ENCODE measurements at regions not wholly inside any gene's neighbourhood (a gene's known extent, or its start where the extent isn't known, plus 50 kb on each side); places are given as distances from the start of the nearest gene placed in this dataset.
"Not testable (repeated sequence)": the region's sequence is repeated elsewhere in the genome, so short reads cannot be mapped to it uniquely, and the experiment has no call there.

DNA sequence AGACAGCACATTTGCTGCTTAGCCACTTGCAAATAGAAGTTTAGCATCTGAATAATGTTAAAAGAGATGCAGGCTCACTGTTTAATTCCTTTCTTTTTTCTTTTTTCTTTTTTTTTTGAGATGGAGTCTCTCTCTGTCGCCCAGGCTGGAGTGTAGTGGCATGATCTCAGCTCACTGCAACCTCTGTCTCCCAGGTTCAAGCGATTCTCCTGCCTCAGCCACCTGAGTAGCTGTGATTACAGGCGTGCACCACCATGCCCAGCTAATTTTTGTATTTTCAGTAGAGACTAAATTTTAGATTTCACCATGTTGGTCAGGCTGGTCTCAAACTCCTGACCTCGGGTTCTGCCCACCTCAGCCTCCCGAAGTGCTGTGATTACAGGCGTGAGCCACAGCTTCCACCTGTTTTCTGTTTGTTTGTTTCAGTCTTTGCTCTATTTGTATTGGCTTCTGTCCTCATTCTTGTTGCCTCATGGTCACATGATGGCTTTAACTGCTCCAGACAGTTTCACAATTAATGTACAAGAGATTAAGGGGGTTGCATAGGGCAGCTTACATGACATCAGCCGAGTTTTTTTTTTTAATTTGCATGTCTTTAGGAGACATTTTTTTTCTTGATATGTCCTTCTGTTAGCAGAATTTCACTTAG is 153.1 kb upstream of the PCDH9 start:
- DNase-seq = not testable (repeated sequence)

- DNase-seq = no peak
Observed at GRCh38 chr13:67377919-67378318, 147.8 kb upstream of the PCDH9 start.

- DNase-seq = no peak
Observed at GRCh38 chr13:67374391-67374790, 144.3 kb upstream of the PCDH9 start.

DNA sequence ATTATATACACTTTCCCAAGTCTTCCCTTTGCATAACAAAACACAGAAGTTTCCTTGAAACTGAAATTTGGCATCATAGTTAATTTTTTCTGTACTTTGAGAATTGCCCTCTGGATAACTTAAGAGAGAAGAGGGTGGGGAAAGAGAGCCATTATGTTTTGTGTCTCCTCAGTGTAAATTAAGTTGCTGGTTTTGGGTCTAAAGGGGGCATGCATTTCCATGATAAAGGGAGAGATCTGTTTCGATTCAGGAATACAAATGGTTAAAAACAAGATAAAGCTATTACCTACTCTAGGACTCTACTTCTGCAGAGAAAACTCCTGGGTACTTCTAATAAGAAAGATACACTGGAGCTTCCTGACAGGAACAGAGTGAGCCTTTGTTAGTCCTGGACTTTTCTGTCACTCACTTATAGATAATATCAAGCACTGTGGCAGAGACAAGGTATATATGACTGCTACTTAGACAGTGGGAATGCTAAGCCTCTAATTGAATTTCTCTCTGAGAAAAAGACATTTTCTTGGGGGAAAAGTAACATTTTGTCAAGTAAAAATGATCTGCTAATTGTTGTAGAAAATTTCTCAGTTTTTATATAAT is 142.8 kb upstream of the PCDH9 start:
- no peak for DNase-seq

- peak; percentile 93 for DNase-seq
Observed at GRCh38 chr13:67369895-67370660, 139.9 kb upstream of the PCDH9 start.

DNA sequence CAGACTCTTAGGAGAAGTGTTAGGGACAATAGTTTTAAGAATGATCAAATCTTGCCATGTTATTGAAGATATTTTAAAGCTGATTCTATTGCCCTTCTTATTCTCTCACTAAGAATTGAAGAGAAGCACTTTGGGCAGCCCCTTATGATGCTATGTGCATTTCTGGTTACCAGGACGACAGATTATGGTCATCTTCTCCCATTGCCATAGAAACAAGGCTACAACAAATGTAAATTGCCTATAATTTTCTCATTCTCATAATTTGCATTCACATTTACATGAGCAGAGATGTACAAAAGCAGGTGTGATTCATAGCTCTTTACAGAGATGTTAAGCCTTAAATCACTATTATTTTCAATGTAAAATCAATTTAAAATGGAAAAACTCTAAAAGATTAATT is 137.3 kb upstream of the PCDH9 start:
- peak; percentile 5 for DNase-seq

DNA sequence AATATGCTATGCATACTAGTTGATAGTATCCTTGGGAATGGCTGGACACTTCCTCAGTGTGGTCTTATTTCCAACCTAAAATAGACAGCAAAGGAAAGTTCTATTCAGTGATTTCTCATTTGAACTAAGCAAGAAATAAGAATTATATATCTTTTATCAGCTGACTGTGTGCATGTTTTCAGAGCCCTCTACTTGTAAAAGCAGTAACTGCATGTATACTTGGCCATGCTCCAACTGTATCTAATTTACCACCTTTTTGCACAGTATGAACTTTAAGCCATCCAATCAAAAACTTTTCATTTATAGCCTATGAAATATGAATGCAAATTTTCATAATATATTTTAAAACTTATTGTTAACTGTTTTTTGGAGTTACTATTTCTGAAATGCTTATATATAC is 136.4 kb upstream of the PCDH9 start:
- DNase-seq = peak; percentile 16

- no peak for DNase-seq
Observed at GRCh38 chr13:67355812-67356476, 125.8 kb upstream of the PCDH9 start.

- peak; percentile 28 for DNase-seq
Observed at GRCh38 chr13:67353941-67354340, 123.8 kb upstream of the PCDH9 start.

- DNase-seq = no peak
Observed at GRCh38 chr13:67353031-67353430, 122.9 kb upstream of the PCDH9 start.

DNA sequence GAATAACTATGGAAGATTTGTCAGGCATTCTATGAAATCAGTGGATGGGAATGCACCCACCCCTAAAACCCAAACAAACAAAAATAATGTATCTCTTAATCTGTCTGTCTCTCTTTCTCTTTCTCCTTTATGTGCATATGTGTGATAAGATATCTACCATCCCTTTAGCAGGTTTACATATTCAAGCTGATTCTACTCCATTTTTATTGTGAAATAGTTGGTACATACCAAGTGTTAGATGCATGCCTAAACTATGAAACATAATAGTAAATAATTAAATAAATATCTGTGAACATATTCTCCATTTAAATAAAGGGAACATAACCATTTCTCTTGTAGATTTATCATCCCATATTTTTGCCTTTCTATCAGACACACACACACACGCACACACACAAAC is 121.8 kb upstream of the PCDH9 start:
- no peak for DNase-seq

- DNase-seq = no peak
Observed at GRCh38 chr13:67351114-67351513, 121.0 kb upstream of the PCDH9 start.

DNA sequence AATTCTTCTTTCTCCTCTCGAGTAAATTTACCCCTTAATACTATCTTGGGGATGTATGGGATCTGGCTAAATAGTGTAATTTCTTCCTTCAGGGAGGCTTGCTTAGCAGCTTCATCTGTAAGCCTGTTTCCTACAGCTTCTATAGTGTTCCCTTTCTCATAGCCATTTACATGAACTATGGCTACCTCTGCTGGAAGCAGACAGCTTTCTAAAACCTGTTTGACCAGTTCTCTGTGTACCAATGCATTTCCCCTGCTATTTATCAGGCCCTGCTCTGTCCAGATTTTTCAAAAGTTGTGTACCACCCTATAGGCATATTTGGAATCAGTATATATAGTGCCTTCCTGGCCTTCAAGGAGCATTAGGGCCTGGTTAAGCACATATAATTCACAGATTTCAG is 113.6 kb upstream of the PCDH9 start:
- no peak for DNase-seq

GRCh38 chr13:67341406-67341805 is 111.3 kb upstream of the PCDH9 start:
- peak; percentile 42 for DNase-seq

DNA sequence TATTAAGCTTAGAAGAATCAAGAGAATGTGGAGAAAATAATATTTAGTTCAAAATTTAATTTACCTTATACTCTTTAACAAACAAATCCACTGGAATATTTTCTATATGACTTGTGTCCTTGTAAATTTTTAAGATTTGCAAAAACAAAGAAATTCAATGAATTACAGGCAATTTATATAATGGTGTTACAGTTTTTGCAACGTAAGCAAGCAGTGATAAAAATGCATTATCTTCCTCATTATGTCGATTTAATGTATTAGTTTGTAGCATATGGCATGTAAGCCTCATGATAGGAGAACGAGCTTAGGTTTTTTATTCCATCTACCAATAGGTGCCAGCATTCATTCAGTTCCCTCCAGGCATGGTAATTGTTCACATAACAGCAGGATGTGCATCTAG is 100.0 kb upstream of the PCDH9 start:
- DNase-seq = no peak

DNA sequence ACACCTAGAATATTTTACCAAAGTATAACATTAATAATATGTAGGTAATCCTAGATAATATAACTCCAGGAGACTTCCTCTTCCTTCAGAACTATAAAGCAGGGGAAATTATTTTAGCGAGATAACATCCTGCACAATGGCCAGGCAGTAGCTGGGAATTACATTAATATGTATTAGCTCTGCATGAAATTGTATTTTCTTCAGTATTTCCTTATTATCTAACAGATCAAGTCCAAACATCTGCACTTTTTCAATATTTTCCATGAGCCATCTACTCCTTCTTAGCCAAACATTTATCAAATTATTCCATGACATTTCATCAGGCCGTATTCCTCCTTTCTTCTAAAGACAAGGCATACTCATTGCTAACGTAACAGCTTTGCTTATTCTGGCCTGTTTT is 98.8 kb upstream of the PCDH9 start:
- DNase-seq = no peak

- DNase-seq = no peak
Observed at GRCh38 chr13:67318860-67319259, 88.7 kb upstream of the PCDH9 start.

- DNase-seq = no peak
Observed at GRCh38 chr13:67318398-67318797, 88.3 kb upstream of the PCDH9 start.

DNA sequence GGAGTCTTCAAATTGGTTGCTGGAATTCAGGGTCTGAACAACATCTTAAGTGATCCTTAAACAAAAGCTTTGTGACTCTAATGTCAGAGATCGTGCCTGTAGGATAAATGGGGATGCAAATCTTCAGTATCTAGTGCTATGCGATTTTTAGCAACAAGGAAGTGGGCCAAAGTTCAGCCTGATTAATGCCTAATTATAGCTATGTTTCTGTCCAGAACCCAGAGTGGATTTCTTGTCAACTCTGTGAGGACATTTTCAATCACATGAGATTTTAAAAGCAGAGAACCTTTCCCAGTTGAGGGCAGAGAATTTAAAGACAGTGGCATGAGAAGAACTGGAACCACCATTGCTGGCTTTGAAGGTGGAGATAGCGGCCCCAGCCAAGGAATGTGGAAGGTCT is 84.3 kb upstream of the PCDH9 start:
- no peak for DNase-seq

- no peak for DNase-seq
Observed at GRCh38 chr13:67308004-67308772, 78.1 kb upstream of the PCDH9 start.

GRCh38 chr13:67306742-67307141 is 76.6 kb upstream of the PCDH9 start:
- no peak for DNase-seq

DNA sequence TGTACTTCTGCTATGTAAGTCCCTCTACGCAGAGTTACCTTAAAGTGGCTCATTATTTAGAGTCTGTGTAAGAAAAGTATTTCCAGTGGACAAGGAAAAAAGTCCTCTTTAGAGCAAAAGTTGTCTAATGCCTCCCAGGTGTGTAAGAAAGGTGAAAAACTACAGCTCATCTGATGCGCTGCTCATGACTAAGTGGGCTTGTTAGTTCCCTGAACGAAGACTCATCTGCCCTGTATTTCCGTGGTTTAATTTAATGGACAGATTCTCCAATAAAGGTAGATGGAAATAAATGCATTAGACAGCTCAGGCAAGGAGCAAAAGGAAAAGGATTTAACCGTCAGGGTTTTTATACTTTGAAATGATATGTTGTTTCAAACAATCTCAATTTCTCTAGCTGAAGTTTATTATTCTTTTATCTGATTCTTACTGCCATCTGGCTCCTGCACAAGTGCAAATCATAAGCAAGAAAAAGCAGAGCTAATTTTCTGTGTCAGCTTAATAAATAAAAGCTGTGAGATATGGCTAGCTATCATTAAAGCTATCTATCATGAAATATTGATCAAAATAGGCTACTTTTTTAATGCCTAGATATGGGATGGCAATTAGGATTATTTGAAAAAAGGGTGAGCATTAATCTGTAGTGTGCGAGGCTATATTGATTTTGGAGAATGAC is 73.7 kb upstream of the PCDH9 start:
- DNase-seq = no peak
